Ammon's horn (tissue), 1 donor: ENCODE measurements at regions not wholly inside any gene's neighbourhood (a gene's known extent, or its start where the extent isn't known, plus 50 kb on each side); places are given as distances from the start of the nearest gene placed in this dataset.
A peak's percentile ranks its signal among the peaks of the same experiment; 100 is the strongest.
"Not testable (repeated sequence)": the region's sequence is repeated elsewhere in the genome, so short reads cannot be mapped to it uniquely, and the experiment has no call there.

Experiments
- DNase-seq: peaks from one replicate; pipeline ENCODE4 v3.0.0-alpha.2; 2016; ENCODE audit warnings: low spot score

GRCh38 chr6:130716466-130716865 lies 110.7 kb upstream of the SMLR1 start:
- DNase-seq = no peak

- DNase-seq = no peak
Measured at GRCh38 chr6:130717657-130718056, 109.5 kb upstream of the SMLR1 start.

GRCh38 chr6:130720076-130720715 lies 107.0 kb upstream of the SMLR1 start:
- DNase-seq = no peak

- DNase-seq = no peak
Measured at GRCh38 chr6:130724089-130724488, 103.1 kb upstream of the SMLR1 start.

GRCh38 chr6:130725551-130725950 lies 101.7 kb upstream of the SMLR1 start:
- no peak for DNase-seq

- DNase-seq = not testable (repeated sequence)
Measured at GRCh38 chr6:130728064-130728463, 99.1 kb upstream of the SMLR1 start.

- no peak for DNase-seq
Measured at GRCh38 chr6:130730600-130730999, 96.6 kb upstream of the SMLR1 start.

- no peak for DNase-seq
Measured at GRCh38 chr6:130734161-130734560, 93.0 kb upstream of the SMLR1 start.

- no peak for DNase-seq
Measured at GRCh38 chr6:130740308-130740707, 86.9 kb upstream of the SMLR1 start.

GRCh38 chr6:130742131-130742681 lies 85.0 kb upstream of the SMLR1 start:
- DNase-seq = no peak

- DNase-seq = no peak
Measured at GRCh38 chr6:130743175-130743574, 84.0 kb upstream of the SMLR1 start.

- peak; percentile 9 for DNase-seq
Measured at GRCh38 chr6:130744576-130745366, 82.4 kb upstream of the SMLR1 start.

- no peak for DNase-seq
Measured at GRCh38 chr6:130748041-130748440, 79.2 kb upstream of the SMLR1 start.

- DNase-seq = no peak
Measured at GRCh38 chr6:130749402-130749801, 77.8 kb upstream of the SMLR1 start.

- DNase-seq = no peak
Measured at GRCh38 chr6:130752267-130752666, 74.9 kb upstream of the SMLR1 start.

GRCh38 chr6:130754786-130755367 lies 72.3 kb upstream of the SMLR1 start:
- no peak for DNase-seq

- no peak for DNase-seq
Measured at GRCh38 chr6:130755368-130756034, 71.7 kb upstream of the SMLR1 start.

GRCh38 chr6:130756824-130757223 lies 70.4 kb upstream of the SMLR1 start:
- DNase-seq = no peak

GRCh38 chr6:130758813-130759212 lies 68.4 kb upstream of the SMLR1 start:
- DNase-seq = no peak

GRCh38 chr6:130760006-130760405 lies 67.2 kb upstream of the SMLR1 start:
- DNase-seq = no peak

GRCh38 chr6:130761286-130761685 lies 65.9 kb upstream of the SMLR1 start:
- DNase-seq = no peak

- no peak for DNase-seq
Measured at GRCh38 chr6:130765181-130765727, 62.0 kb upstream of the SMLR1 start.
